Duodenal mucosa (tissue), 2 donors: ENCODE measurements at regions not wholly inside any gene's neighbourhood (a gene's known extent, or its start where the extent isn't known, plus 50 kb on each side); places are given as distances from the start of the nearest gene placed in this dataset.

Source experiments
- H3K27ac ChIP-seq: one replicate; pipeline ENCODE4 v1.7.0; 2013; ENCODE audit warnings: low read depth, low read length
- H3K27me3 ChIP-seq, 2 donors: one replicate each; pipeline ENCODE4 v1.7.0; 2013; ENCODE audit warnings: low read length in 2 of 2, control low read depth in 1 of 2; ENCODE audit not compliant: insufficient read depth in 2 of 2, control insufficient read depth in 1 of 2
- H3K36me3 ChIP-seq, 2 donors: one replicate each; pipeline ENCODE4 v1.7.0; 2013; ENCODE audit warnings: low read length in 2 of 2, control low read depth in 1 of 2; ENCODE audit not compliant: insufficient read depth in 2 of 2, control insufficient read depth in 1 of 2
- H3K4me1 ChIP-seq, 2 donors: one replicate each; pipeline ENCODE4 v1.7.0; 2013; ENCODE audit warnings: low read length in 2 of 2, control low read depth in 1 of 2; ENCODE audit not compliant: insufficient read depth in 2 of 2, control insufficient read depth in 1 of 2
- H3K4me3 ChIP-seq, 2 donors: one replicate each; pipeline ENCODE4 v1.7.0; 2013; ENCODE audit warnings: low read length in 2 of 2, low read depth in 1 of 2
- H3K9ac ChIP-seq, 2 donors: one replicate each; pipeline ENCODE4 v1.7.0; 2013; ENCODE audit warnings: low read length in 2 of 2, low read depth in 1 of 2
- H3K9me3 ChIP-seq, 2 donors: one replicate each; pipeline ENCODE4 v1.7.0; 2013; ENCODE audit warnings: low read length in 2 of 2, control low read depth in 1 of 2; ENCODE audit not compliant: control insufficient read depth in 1 of 2

GRCh38 chr20:4483486-4483885 is 202.8 kb upstream of the PRNP start:
- H3K9me3 ChIP-seq: no peaks in the 10 kb centered on the region
- H3K27me3 ChIP-seq: no peaks in the 10 kb centered on the region
- no peaks in the 10 kb centered on the region for H3K36me3 ChIP-seq
- H3K9ac ChIP-seq: no peak overlapping the region
- no peak overlapping the region for H3K27ac ChIP-seq
- no peaks in the 10 kb centered on the region for H3K4me1 ChIP-seq
- H3K4me3 ChIP-seq: no peak overlapping the region

DNA sequence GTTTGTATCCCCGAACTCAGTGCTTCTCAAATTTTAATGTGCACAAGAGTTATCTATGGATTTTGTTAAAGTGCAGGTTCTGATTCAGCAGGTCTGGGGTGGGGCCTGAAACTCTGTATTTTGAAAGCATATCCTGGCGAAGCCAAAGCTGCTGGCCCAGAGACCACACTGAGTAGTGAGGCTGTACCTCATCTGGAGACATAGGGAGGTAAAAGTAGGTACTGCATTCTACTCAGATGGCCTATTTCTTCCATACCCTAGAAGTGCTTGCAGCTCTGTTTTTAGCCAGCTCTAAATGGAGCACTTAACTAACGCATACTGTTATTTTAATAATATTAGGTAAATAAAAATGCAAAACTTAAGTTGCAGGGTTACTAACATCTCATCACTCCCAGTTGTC is 206.2 kb upstream of the PRNP start:
- no peak overlapping the region for H3K9ac ChIP-seq
- H3K4me3 ChIP-seq: no peak overlapping the region
- H3K36me3 ChIP-seq: no peaks in the 10 kb centered on the region
- H3K9me3 ChIP-seq: no peaks in the 10 kb centered on the region
- no peak overlapping the region for H3K27ac ChIP-seq
- H3K4me1 ChIP-seq: no peaks in the 10 kb centered on the region
- no peaks in the 10 kb centered on the region for H3K27me3 ChIP-seq

GRCh38 chr20:4476903-4477500 is 209.3 kb upstream of the PRNP start:
- no peaks in the 10 kb centered on the region for H3K4me1 ChIP-seq
- no peak overlapping the region for H3K27ac ChIP-seq
- no peak overlapping the region for H3K4me3 ChIP-seq
- H3K9ac ChIP-seq: no peak overlapping the region
- no peaks in the 10 kb centered on the region for H3K27me3 ChIP-seq
- no peaks in the 10 kb centered on the region for H3K36me3 ChIP-seq
- no peaks in the 10 kb centered on the region for H3K9me3 ChIP-seq

GRCh38 chr20:4472906-4473305 is 213.3 kb upstream of the PRNP start:
- Histone ChIP-seq H3K36me3 (no peaks in the 10 kb centered on the region), H3K4me1 (no peaks in the 10 kb centered on the region), H3K27me3 (no peaks in the 10 kb centered on the region), H3K9ac (no peak overlapping the region), H3K27ac (no peak overlapping the region), H3K4me3 (no peak overlapping the region), H3K9me3 (no peaks in the 10 kb centered on the region)

GRCh38 chr20:4471221-4471620 is 215.0 kb upstream of the PRNP start:
- Histone ChIP-seq H3K27ac (no peak overlapping the region), H3K36me3 (no peaks in the 10 kb centered on the region), H3K27me3 (no peaks in the 10 kb centered on the region), H3K4me1 (no peaks in the 10 kb centered on the region), H3K4me3 (no peak overlapping the region), H3K9me3 (no peaks in the 10 kb centered on the region), H3K9ac (no peak overlapping the region)

GRCh38 chr20:4470375-4470774 is 215.9 kb upstream of the PRNP start:
- Histone ChIP-seq H3K9me3 (no peaks in the 10 kb centered on the region), H3K4me3 (no peak overlapping the region), H3K36me3 (no peaks in the 10 kb centered on the region), H3K27me3 (no peaks in the 10 kb centered on the region), H3K9ac (no peak overlapping the region), H3K4me1 (no peaks in the 10 kb centered on the region), H3K27ac (no peak overlapping the region)

DNA sequence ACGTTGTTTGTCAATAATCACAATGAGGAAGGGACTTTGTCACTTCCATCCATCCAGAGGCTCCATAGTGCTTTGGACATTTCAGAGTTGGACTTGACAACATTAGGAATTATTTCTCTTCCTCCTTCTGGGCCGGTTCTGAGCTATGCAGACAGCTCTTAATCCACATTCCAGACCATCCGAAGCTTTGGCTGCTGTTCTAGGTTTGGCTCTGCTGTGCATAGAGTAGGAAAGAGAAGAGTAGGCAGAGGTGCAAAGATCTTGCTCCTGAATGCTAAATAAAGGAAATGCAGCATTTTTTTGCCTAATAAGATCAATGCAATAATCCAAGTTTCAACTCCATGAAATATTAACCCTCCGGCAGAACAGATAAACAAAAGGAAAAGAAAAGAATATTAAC is 216.3 kb upstream of the PRNP start:
- Histone ChIP-seq H3K9me3 (no peaks in the 10 kb centered on the region), H3K36me3 (no peaks in the 10 kb centered on the region), H3K4me3 (no peak overlapping the region), H3K9ac (no peak overlapping the region), H3K27ac (no peak overlapping the region), H3K27me3 (no peaks in the 10 kb centered on the region), H3K4me1 (no peaks in the 10 kb centered on the region)

- Histone ChIP-seq H3K36me3 (no peaks in the 10 kb centered on the region), H3K27me3 (no peaks in the 10 kb centered on the region), H3K9me3 (no peaks in the 10 kb centered on the region), H3K4me3 (no peak overlapping the region), H3K27ac (no peak overlapping the region), H3K4me1 (no peaks in the 10 kb centered on the region), H3K9ac (no peak overlapping the region)
Measured at GRCh38 chr20:4468114-4468513, 218.1 kb upstream of the PRNP start.

- Histone ChIP-seq H3K4me1 (no peaks in the 10 kb centered on the region), H3K9me3 (no peaks in the 10 kb centered on the region), H3K27me3 (no peaks in the 10 kb centered on the region), H3K9ac (no peak overlapping the region), H3K4me3 (no peak overlapping the region), H3K36me3 (no peaks in the 10 kb centered on the region), H3K27ac (no peak overlapping the region)
Measured at GRCh38 chr20:4465855-4466545, 216.9 kb upstream of the ADRA1D start.

DNA sequence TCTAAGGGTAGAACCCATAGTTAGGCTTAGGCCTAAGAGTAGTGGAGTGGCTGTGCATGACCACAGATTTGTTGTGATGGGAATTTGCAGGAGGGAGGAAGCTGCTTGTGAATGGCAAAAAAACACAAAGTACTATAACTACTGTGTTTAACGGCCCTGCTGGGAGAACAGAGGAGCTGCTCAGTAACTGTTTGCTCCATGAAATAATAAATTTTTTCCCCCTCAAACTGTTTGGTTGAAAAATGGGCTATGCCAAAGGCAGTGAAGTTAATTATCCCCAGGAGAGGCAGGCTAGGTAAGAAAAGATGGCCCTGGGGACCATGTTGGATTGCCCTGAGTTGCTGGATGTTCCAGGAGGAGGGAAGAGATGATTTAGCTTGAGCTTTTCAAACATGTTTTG is 216.1 kb upstream of the ADRA1D start:
- Histone ChIP-seq H3K36me3 (no peaks in the 10 kb centered on the region), H3K27me3 (no peaks in the 10 kb centered on the region), H3K9me3 (no peaks in the 10 kb centered on the region), H3K9ac (no peak overlapping the region), H3K27ac (no peak overlapping the region), H3K4me3 (no peak overlapping the region), H3K4me1 (no peaks in the 10 kb centered on the region)
